MM.1S (cell line): ENCODE measurements at regions not wholly inside any gene's neighbourhood (a gene's known extent, or its start where the extent isn't known, plus 50 kb on each side); places are given as distances from the start of the nearest gene placed in this dataset.

Experiments used
- EZH2 ChIP-seq: fragments of 300-600 bp; sonication (generic); optimal IDR thresholded peaks from 2 replicates; pipeline ENCODE3; 2017; ENCODE audit warnings: low read depth, mild to moderate bottlenecking, antibody characterized with exemption, low read length, mixed read lengths
- TF ChIP-seq, protein P1 (sequence below): fragments of 300-600 bp; sonication (generic); IDR thresholded peaks from 2 replicates; pipeline ENCODE4 v1.5.1; 2016; ENCODE audit warnings: antibody characterized with exemption, low read length, mixed read lengths

DNA sequence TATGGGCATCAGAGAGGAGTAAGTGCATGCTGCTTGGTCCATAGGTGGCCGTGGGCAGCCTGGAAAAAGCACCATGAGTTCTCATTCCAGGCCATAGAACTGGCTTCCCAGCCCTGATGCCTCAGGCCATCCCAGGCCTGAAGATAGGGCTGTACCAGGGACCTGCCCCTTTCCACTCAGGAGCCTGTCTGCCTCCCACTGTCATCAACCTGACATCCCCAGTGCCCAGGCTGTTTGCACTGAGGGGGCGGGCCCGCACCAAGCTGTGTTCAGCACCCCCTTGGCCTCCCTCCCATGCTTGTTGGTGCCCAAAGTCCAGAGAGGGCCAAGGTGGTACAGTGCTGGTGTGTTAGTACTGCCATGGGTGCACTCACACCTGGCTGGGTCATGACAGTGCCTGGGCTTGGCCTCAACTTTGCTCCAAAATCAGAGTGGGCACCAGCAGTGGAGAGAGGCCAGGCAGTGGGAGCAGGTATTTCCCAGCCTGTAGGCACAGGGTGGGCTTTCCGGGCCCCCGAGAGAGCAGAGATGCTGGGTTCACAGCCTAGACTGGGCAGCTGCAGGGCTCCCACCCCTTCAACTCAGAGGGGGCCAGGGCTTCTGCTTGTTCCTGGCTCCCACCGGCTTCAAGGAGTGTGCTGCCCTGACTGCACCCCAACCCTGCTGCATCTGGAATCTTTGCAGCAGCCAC lies 556.1 kb downstream of the SI start:
- no peak for TF ChIP-seq EZH2
- TF ChIP-seq, protein P1, sequence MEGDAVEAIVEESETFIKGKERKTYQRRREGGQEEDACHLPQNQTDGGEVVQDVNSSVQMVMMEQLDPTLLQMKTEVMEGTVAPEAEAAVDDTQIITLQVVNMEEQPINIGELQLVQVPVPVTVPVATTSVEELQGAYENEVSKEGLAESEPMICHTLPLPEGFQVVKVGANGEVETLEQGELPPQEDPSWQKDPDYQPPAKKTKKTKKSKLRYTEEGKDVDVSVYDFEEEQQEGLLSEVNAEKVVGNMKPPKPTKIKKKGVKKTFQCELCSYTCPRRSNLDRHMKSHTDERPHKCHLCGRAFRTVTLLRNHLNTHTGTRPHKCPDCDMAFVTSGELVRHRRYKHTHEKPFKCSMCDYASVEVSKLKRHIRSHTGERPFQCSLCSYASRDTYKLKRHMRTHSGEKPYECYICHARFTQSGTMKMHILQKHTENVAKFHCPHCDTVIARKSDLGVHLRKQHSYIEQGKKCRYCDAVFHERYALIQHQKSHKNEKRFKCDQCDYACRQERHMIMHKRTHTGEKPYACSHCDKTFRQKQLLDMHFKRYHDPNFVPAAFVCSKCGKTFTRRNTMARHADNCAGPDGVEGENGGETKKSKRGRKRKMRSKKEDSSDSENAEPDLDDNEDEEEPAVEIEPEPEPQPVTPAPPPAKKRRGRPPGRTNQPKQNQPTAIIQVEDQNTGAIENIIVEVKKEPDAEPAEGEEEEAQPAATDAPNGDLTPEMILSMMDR = no peak
